ENCODE measurements at regions not wholly inside any gene's neighbourhood (a gene's known extent, or its start where the extent isn't known, plus 50 kb on each side); places are given as distances from the start of the nearest gene placed in this dataset.

DNA sequence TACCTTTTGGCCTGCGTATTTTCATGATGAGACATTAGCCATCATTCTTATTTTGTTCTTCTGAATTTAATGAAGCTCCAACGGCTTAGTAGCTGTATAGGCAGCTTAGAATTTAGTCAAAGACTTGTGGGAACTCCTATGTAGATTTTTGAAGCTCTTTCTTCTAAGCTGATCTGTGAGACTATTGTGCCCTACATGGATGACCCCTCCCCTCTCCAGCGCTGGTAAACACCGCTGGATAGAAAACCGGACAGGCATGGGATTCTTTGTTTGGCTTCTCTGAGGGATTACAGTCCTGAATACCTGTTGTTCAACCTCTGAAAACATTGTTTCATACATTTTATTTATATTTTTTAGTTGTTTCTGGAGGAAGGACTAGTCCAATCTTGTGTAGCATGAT is 1353.4 kb downstream of the GRIK2 start:
- no peaks in the 10 kb centered on the region for H3K36me3 ChIP-seq (ENCODE audit: insufficient read depth)
- no peak overlapping the region for H3K4me2 ChIP-seq
- H4K20me1 ChIP-seq (ENCODE audit: insufficient read depth) = no peaks in the 10 kb centered on the region
- H3K27me3 ChIP-seq (ENCODE audit: insufficient read depth, low read depth) = no peaks in the 10 kb centered on the region
- H3K9ac ChIP-seq = no peak overlapping the region
- H3K79me2 ChIP-seq (ENCODE audit: insufficient read depth, low read depth) = no peaks in the 10 kb centered on the region
- H3K4me3 ChIP-seq (IDR thresholded peaks at IDR 0.05; ENCODE audit: insufficient read depth, low read depth, low read length) = no peak overlapping the region
- H3K27ac ChIP-seq = no peak overlapping the region
- TF ChIP-seq CTCF (conservative IDR thresholded peaks at IDR 0.05; ENCODE audit: low read depth, low read length) = no peak
- no peaks in the 10 kb centered on the region for H3K4me1 ChIP-seq (ENCODE audit: low read depth, poor library complexity, severe bottlenecking)
- no peak overlapping the region for H2AFZ ChIP-seq (ENCODE audit: low read depth)

- TF ChIP-seq CTCF (conservative IDR thresholded peaks at IDR 0.05; ENCODE audit: low read depth, low read length) = no peak
- Histone ChIP-seq H3K4me2 (no peak overlapping the region), H4K20me1 (ENCODE audit: insufficient read depth) (no peaks in the 10 kb centered on the region), H3K27me3 (ENCODE audit: insufficient read depth, low read depth) (no peaks in the 10 kb centered on the region), H3K9ac (no peak overlapping the region), H3K4me1 (ENCODE audit: low read depth, poor library complexity, severe bottlenecking) (no peaks in the 10 kb centered on the region), H2AFZ (ENCODE audit: low read depth) (no peak overlapping the region), H3K27ac (no peak overlapping the region), H3K36me3 (ENCODE audit: insufficient read depth) (no peaks in the 10 kb centered on the region), H3K79me2 (ENCODE audit: insufficient read depth, low read depth) (no peaks in the 10 kb centered on the region), H3K4me3 (IDR thresholded peaks at IDR 0.05; ENCODE audit: insufficient read depth, low read depth, low read length) (no peak overlapping the region)
Observed at GRCh38 chr6:102742754-102743356, 1349.3 kb downstream of the GRIK2 start.

GRCh38 chr6:102742028-102742427 is 1348.5 kb downstream of the GRIK2 start:
- H3K36me3 ChIP-seq (ENCODE audit: insufficient read depth) = no peaks in the 10 kb centered on the region
- H3K27me3 ChIP-seq (ENCODE audit: insufficient read depth, low read depth) = no peaks in the 10 kb centered on the region
- H3K9ac ChIP-seq = no peak overlapping the region
- no peaks in the 10 kb centered on the region for H3K4me1 ChIP-seq (ENCODE audit: low read depth, poor library complexity, severe bottlenecking)
- H2AFZ ChIP-seq (ENCODE audit: low read depth) = no peak overlapping the region
- no peak overlapping the region for H3K4me3 ChIP-seq (IDR thresholded peaks at IDR 0.05; ENCODE audit: insufficient read depth, low read depth, low read length)
- no peak overlapping the region for H3K4me2 ChIP-seq
- no peak for TF ChIP-seq CTCF (conservative IDR thresholded peaks at IDR 0.05; ENCODE audit: low read depth, low read length)
- H3K79me2 ChIP-seq (ENCODE audit: insufficient read depth, low read depth) = no peaks in the 10 kb centered on the region
- H4K20me1 ChIP-seq (ENCODE audit: insufficient read depth) = no peaks in the 10 kb centered on the region
- no peak overlapping the region for H3K27ac ChIP-seq

DNA sequence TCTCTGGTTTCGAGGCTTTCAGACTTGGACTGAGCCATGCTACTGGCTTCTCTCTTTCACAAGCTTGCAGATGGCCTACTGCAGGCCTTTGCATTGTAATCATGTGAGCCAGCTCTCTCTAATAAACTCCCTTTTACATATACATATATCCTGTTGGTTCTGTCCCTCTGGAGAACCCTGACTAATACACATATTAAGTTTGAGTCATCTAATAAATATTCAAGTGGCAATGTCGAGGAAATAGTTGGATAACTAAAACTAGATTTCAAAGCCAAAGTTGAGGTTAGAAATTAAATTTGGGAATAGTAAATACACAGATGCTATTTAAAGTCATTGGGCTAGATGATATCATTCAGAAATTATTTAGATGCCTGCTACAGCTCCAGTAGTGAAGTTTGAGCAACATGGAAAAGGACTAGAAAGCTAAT is 1343.4 kb downstream of the GRIK2 start:
- Histone ChIP-seq H3K9ac (no peak overlapping the region), H3K4me1 (ENCODE audit: low read depth, poor library complexity, severe bottlenecking) (no peaks in the 10 kb centered on the region), H3K36me3 (ENCODE audit: insufficient read depth) (no peaks in the 10 kb centered on the region), H4K20me1 (ENCODE audit: insufficient read depth) (no peaks in the 10 kb centered on the region), H2AFZ (ENCODE audit: low read depth) (no peak overlapping the region), H3K4me2 (no peak overlapping the region), H3K79me2 (ENCODE audit: insufficient read depth, low read depth) (no peaks in the 10 kb centered on the region), H3K4me3 (IDR thresholded peaks at IDR 0.05; ENCODE audit: insufficient read depth, low read depth, low read length) (no peak overlapping the region), H3K27me3 (ENCODE audit: insufficient read depth, low read depth) (no peaks in the 10 kb centered on the region), H3K27ac (no peak overlapping the region)
- TF ChIP-seq CTCF (conservative IDR thresholded peaks at IDR 0.05; ENCODE audit: low read depth, low read length) = no peak
